HUDEP-2 (cell line): ENCODE measurements at regions not wholly inside any gene's neighbourhood (a gene's known extent, or its start where the extent isn't known, plus 50 kb on each side); places are given as distances from the start of the nearest gene placed in this dataset.

Experiments used
- DNase-seq, 76 experiments: peaks; one replicate each; lab custom pipeline; 2025; ENCODE audit not compliant: unreplicated experiment in 76 of 76; lab: John Stamatoyannopoulos, UW

GRCh38 chr6:167643223-167643622 is 183.5 kb upstream of the AFDN start:
- no peak for DNase-seq

- no peak for DNase-seq
These were observed 183.0 kb upstream of the AFDN start for GRCh38 chr6:167643716-167644115.

DNA sequence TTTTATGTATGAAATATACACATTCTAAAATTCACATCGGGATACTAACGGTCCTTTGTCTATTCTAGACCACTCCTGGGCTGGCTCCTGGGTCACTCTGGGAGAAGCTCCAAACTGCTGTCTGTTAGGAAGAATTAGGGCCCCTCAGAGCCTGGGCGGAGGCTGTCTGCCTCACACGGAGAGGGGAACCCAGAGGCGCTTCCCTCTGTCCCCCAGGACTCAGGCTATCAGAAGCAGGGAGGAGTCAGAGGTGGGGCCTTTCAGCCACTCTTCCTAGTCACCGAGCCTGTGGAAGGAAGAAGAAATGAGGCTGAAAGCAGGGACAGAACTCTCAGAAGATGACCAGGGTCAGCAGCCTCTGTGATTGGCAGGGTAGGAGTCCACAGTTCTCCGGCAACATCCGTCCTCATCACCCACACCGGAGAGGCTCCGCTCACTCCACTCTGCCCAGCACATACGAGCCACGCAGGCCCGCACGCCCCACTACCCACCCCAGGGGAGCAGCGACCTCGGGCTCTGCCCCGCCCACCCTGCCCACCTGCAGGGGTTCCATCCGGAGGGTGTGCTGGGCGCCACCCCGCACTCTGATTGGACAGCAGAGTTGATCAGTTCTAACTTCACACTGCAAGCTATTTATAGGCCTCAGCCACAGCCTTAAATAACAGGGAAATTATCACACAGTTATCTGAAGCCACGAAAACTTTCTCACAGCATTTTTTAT is 182.1 kb upstream of the AFDN start:
- DNase-seq = no peak

GRCh38 chr6:167645368-167645767 is 181.3 kb upstream of the AFDN start:
- no peak for DNase-seq

DNA sequence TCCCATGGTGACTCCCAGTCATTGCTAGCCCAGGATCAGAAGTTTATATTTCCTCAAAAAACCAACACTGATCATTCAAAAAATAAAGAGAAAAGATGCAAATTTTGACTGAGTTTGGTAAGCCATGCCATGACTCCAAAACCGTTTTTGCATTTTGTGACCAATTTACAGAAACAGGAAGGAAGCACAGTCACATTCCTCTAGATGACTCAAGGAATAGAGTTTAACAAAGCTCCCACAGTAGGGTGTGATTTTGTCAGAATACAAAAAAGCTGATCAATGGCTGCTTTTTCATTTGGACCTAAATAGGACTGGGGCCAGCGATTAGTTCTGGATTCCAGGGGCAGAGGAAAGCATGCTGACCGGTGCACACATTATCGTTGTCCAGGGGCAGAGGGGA is 179.4 kb upstream of the AFDN start:
- no peak for DNase-seq

DNA sequence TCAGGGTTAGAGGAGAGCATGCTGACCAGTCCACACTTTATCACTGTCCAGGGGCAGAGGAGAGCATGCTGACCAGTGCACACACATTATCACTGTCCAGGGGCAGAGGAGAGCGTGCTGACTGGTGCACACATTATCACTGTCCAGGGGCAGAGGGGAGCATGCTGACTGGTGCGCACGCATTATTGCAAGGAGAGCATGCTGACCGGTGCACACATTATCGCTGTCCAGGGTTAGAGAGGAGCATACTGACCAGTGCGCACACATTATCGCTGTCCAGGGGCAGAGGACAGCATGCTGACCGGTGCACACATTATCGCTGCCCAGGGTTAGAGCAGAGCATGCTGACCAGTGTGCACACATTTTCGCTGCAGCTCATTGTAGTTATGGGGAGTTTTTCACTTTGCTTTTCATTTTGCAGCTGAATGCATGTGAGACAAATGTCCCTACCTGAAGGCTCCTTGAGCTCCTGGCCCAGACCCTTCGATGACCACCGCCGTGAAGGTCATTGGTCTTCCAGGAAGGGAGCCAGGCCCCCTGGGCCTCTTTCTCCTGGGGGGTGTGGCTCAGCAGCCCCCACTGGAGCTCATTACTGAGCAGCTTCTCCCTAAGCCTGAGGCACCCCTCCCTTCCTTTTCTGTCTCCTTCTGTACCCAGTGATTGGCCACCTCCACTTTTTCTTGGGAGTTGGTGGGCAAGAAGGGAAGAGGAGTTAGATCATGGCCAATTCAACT is 178.8 kb upstream of the AFDN start:
- DNase-seq = no peak

GRCh38 chr6:167648501-167649278 is 178.0 kb upstream of the AFDN start:
- no peak for DNase-seq

- no peak for DNase-seq
These were observed 177.2 kb upstream of the AFDN start for GRCh38 chr6:167649476-167649875.

DNA sequence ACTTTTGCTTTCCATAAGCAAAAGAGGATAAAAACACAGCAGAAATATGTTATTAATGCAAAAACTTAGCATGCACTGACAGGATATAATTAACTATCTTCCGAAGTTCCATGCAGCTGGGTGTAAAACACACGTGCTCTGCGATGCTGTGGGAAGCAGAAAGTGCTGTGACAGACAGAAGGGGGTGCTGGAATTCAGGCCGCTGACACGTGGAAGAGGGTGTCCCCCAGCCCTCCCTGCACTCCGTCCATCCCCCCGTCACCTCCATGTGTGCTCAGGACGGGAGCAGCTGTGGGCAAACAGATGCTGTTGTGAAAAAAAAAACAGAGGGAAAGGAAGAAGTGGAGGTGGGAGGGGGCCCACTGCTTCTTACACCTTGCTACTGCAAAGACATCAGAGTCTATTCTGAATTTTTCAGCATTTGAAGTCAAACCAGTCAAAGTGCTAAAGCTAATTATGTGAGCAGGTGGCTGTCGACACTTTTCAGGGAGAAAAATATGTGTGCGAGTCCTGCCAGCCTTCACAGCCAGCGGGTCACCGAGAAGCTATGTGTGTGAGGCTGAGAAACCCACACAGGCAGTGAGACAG is 175.9 kb upstream of the AFDN start:
- DNase-seq = no peak

GRCh38 chr6:167651318-167652041 is 175.2 kb upstream of the AFDN start:
- no peak for DNase-seq

DNA sequence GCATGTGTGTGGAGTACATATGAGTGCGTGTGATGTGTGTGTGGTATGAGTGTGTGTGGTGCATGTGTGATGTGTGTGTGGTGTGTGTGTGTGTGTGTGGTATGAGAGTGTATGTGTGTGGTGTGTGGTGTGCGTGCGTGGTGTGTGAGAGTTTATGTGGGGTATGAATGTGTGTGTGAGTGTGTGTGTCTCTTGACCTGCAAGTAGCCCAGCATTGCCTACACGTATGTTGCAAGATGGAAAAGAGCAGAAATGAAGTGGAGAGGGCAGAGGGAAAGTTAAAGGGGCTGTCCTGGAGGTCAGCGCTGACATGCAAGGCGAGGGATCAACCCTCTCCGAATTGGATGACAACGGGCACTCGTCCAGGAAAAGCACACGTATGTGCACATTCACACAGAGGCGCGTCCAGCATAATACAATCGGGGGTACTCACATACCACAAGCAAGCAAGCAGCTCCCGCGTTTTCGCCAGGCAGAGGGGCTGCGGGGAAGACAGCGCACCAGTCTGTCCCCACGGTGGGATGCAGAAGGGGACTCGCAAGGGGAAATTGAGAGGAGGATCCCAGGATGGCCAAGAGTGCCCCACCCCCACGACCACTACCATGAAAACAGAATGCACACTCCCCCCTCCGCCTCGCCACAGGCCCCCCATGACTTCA is 174.5 kb upstream of the AFDN start:
- no peak for DNase-seq

DNA sequence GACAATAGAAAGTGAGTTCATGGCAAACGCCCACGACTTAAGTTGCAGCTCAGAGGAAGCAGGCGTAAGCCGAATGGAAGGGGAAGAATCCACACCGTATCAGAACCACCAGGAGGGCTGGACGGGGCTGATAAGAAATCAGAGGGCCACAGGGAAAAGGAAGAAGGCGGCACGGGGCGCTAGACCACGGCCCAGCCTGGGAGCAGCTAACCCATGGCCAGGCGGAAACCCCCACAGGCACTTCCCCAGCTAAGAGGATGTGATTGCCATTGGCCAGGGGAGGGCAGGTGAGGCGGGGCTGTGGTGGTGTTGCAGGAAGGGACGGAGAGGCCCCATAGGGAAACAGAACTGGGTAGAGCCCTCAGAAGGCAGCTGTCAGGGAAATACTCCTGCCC is 174.0 kb upstream of the AFDN start:
- DNase-seq = peak in 3 of 76 experiments; percentile 3 to 18 (median 8)

GRCh38 chr6:167653561-167653960 is 173.2 kb upstream of the AFDN start:
- DNase-seq = no peak

DNA sequence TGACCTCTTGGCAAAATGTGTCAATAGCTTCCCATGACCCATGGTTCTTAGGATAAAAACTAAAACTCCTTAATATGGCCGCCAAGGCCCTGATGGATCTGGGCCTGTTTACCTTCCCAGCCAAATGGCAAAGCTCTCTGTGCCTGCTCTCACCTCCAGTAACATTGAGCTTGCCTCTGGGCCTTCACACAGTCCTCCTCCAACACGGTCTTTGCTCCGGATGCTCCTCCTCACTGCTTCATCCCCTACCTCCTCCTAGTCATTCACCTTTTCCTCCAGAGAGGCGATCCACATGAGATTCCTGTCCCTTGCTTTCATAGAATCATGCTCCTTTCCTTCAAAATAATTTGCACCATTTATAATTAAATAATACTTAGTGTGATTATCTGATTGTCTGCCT is 172.3 kb upstream of the AFDN start:
- no peak for DNase-seq

GRCh38 chr6:167655174-167655821 is 171.4 kb upstream of the AFDN start:
- no peak for DNase-seq

GRCh38 chr6:167658106-167658505 is 168.6 kb upstream of the AFDN start:
- no peak for DNase-seq

DNA sequence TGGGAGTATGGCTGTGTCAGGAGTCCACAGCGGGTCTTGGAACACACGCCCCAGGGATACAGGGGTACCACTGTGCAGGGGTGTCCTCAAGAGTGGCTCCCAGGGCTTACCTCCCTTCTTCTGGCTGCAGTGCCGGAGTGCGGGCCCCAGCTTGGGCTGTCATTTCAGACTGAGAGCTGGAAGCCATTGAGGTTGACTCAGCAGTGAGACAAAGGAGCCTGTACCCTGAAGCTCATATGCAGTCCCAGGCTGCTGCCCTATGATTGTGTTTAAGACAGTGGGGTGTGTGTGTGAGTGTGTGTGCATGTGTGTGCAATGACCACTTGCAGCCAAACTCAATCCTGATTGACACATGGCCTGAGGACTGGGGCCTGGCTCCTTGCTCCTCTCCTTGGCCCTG is 167.7 kb upstream of the AFDN start:
- DNase-seq = no peak

DNA sequence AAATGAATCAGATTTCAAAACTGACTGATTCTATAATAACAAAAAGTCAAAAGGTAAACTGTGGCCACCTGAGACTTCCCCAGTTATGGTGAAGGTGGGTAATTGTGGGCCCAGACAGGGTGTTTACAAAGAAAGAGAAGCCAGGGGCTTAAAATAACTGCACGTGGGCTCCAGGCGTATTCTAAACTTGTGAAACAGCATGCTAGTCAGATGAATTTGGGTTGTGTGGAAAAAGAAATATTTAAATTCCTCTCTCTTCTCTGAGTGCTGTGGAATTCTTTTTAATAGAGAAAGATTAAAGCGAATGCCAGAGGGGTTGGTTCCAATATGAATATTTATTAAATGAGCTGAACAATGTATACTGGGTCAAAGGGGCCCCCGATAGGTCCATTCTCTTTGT is 166.3 kb upstream of the AFDN start:
- no peak for DNase-seq

- no peak for DNase-seq
These were observed 165.7 kb upstream of the AFDN start for GRCh38 chr6:167660944-167661551.
